BE2C (cell line): ENCODE measurements at regions not wholly inside any gene's neighbourhood (a gene's known extent, or its start where the extent isn't known, plus 50 kb on each side); places are given as distances from the start of the nearest gene placed in this dataset.

Experiments used
- DNase-seq: peaks from one replicate; pipeline ENCODE4 v3.0.0-alpha.2; 2020
- H3K27me3 ChIP-seq: fragments of 250-450 bp; sonication (Bioruptor Pico); 2 replicates; pipeline ENCODE4 v1.5.1; 2020; ENCODE audit warnings: mild to moderate bottlenecking
- H3K36me3 ChIP-seq: fragments of 250-450 bp; sonication (Bioruptor Pico); 2 replicates; pipeline ENCODE4 v1.5.1; 2020; ENCODE audit warnings: mild to moderate bottlenecking
- H3K4me1 ChIP-seq: fragments of 250-450 bp; sonication (Bioruptor Pico); 2 replicates; pipeline ENCODE4 v1.5.1; 2020
- H3K4me3 ChIP-seq: 2 replicates; pipeline ENCODE4 v1.5.1; 2011; ENCODE audit warnings: low read depth, low read length
- H3K9me3 ChIP-seq: fragments of 250-450 bp; sonication (Bioruptor Pico); 2 replicates; pipeline ENCODE4 v1.5.1; 2020
- CTCF ChIP-seq: IDR thresholded peaks from 2 replicates; pipeline ENCODE4 v1.5.1; 2012; ENCODE audit warnings: mild to moderate bottlenecking, low read depth, low read length

DNA sequence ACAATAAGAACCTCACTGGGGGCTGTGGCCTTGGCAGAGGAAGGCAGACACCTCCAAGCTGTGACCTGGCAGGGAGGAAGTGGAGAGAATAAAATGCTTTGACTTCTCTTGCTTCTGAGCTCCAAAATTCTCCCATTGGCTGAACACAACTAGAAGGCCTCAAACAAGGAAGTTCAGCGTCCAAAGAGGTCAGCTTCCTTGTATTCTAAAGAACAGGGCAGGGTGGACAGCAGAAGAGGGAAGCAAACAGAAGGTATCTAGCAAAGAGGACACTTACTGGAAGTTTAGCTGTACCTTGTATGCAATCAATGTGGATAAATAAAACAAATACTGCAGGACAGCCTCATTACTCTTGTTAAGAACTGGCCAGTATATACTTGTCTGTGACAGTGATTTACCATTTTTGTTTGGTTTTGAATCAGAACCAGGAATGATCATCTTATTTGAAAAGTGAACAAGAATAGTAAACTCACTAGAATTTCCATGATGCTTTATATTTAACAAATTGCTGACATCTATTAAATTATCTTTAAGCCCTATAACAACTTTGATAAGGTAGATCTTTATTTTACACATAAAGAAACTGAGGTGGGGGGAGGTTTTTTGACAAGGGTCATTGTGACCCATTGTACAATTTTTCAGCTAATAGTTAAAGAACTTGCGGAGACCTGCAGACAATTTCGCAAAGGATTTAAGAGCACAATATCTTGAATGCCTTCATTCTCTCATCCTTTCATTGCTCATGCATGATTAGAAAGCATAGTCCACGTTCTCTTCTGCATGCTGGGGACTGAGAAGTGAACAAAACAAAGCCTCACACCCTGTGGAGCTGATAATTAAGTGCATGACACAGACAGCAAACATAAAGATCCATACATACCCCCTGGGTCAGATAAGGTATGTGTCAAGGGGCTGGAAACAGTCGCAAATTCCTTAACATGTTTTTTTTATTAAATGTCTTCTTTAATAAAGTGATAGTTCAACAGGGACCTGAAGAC, 1448.0 kb downstream of the AACS start:
- Histone ChIP-seq H3K27me3 (no peaks in the 10 kb centered on the region), H3K36me3 (no peaks in the 10 kb centered on the region), H3K9me3 (no peaks in the 10 kb centered on the region; the same call in none of the 2 replicates), H3K4me3 (no peak overlapping the region), H3K4me1 (no peaks in the 10 kb centered on the region)
- TF ChIP-seq CTCF = no peak
- no peak for DNase-seq

DNA sequence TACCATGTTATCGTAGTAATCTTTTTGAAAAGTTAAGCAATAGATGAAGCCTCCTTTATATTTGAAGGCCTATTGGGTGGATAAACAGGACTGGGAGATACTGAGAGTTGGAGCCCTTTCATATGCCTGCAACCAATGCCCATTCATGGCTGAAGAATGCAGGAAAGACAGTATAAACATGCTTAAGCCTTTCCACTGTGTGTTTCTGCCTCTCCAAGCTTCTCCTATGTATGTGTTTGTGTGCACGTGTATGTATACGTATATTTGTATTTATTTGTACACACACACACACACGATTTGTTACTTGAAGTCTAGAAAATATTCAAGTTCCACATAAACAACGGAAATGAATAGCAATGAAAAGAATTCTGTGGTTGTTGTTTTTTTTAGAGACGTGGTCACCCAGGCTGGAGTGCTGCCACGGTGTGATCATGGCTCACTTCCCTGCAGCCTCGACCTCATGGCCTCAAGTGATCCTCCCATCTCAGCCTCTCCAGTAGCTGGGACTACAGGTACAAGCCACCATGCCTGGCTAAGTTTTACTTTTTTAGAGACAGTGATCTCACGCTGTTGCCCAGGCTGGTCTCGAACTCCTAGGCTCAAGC, 1453.5 kb downstream of the AACS start:
- no peak for DNase-seq
- no peak for TF ChIP-seq CTCF
- Histone ChIP-seq H3K4me3 (no peak overlapping the region), H3K4me1 (no peaks in the 10 kb centered on the region), H3K27me3 (no peaks in the 10 kb centered on the region), H3K36me3 (no peaks in the 10 kb centered on the region), H3K9me3 (no peaks in the 10 kb centered on the region)

- Histone ChIP-seq H3K4me1 (no peaks in the 10 kb centered on the region), H3K9me3 (no peaks in the 10 kb centered on the region), H3K4me3 (no peak overlapping the region), H3K27me3 (no peaks in the 10 kb centered on the region), H3K36me3 (no peaks in the 10 kb centered on the region)
- DNase-seq = no peak
- no peak for TF ChIP-seq CTCF
Measured at GRCh38 chr12:126519833-126520232, 1454.6 kb downstream of the AACS start.

DNA sequence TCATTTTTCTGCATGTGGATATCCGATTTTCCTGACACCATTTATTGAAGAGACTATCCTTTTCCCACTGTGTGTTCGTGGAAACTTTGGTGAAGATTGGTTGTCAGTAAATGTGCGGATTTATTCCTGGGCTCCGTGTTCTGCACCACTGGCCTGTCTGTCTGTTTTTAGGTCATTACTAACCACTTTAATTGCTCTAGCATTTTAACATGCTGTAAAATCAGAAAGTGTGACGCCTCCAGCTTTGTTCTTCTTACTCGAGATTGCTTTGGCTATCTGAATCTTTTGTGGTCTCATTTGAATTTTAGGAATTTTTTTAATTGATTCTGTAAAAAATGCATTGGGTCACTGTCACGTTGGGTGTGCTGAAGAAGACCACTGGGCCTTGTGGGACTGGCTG, 1458.7 kb downstream of the AACS start:
- Histone ChIP-seq H3K4me1 (no peaks in the 10 kb centered on the region), H3K36me3 (no peaks in the 10 kb centered on the region), H3K4me3 (no peak overlapping the region), H3K9me3 (no peaks in the 10 kb centered on the region), H3K27me3 (no peaks in the 10 kb centered on the region)
- no peak for TF ChIP-seq CTCF
- DNase-seq = no peak

GRCh38 chr12:126534495-126534894, 1469.3 kb downstream of the AACS start:
- TF ChIP-seq CTCF = no peak
- no peak for DNase-seq

GRCh38 chr12:126534942-126535341, 1469.7 kb downstream of the AACS start:
- H3K4me1 ChIP-seq = no peaks in the 10 kb centered on the region
- no peaks in the 10 kb centered on the region; the same call in 1 of the 2 replicates for H3K9me3 ChIP-seq
- no peaks in the 10 kb centered on the region for H3K27me3 ChIP-seq
- no peaks in the 10 kb centered on the region for H3K36me3 ChIP-seq
- DNase-seq = no peak
- no peak overlapping the region for H3K4me3 ChIP-seq
- TF ChIP-seq CTCF = no peak

More at GRCh38 chr12:126534495-126534894, 1469.3 kb downstream of the AACS start:
- Histone ChIP-seq H3K27me3 (no peaks in the 10 kb centered on the region), H3K9me3 (no peaks in the 10 kb centered on the region; the same call in 1 of the 2 replicates), H3K36me3 (no peaks in the 10 kb centered on the region), H3K4me1 (no peaks in the 10 kb centered on the region), H3K4me3 (no peak overlapping the region)
